OCI-LY3 (cell line): ENCODE measurements at regions not wholly inside any gene's neighbourhood (a gene's known extent, or its start where the extent isn't known, plus 50 kb on each side); places are given as distances from the start of the nearest gene placed in this dataset.

Source experiments
- CTCF ChIP-seq: fragments of 200-600, 300-600 bp; sonication (generic); IDR thresholded peaks from 2 replicates; pipeline ENCODE4 v1.5.1; 2014; ENCODE audit warnings: antibody characterized with exemption, low read length, low read depth
- EZH2phosphoT487 ChIP-seq: fragments of 200-600 bp; shearing (Covaris generic); IDR thresholded peaks from 2 replicates; pipeline ENCODE4 v1.6.1; 2018; ENCODE audit warnings: antibody characterized with exemption, mixed run types, low read depth

DNA sequence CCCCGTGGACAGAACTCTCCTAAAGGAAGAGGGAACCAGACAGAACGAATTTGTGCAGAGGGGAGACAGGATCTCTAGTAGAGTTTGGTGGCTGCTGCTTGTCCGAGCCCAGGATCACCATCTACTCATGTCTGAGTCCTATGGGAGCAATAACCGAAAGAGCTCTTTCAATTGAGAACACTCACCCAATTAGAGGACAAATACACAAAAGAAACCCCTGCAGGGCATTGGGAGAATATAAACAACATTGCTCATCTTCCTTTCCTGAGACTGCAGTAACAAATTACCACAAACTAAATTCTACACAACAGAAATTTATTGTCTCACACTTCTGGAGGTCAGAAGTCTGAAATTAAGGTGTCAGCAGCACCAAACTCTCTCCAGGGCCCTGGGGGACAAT is 65.6 kb downstream of the SPINK2 start:
- no peak for TF ChIP-seq CTCF
- TF ChIP-seq EZH2phosphoT487 = no peak
